H1 (cell line): ENCODE measurements at regions not wholly inside any gene's neighbourhood (a gene's known extent, or its start where the extent isn't known, plus 50 kb on each side); places are given as distances from the start of the nearest gene placed in this dataset.
"Not testable (repeated sequence)": the region's sequence is repeated elsewhere in the genome, so short reads cannot be mapped to it uniquely, and the experiment has no call there.

Experiments
- CTCF ChIA-PET: fragments of 300-600 bp; sonication (Branson Sonifier 250); formaldehyde crosslinking; loops from one replicate; lab custom pipeline; 2021; ENCODE audit not compliant: partially characterized antibody; lab: Charles Lee
- POLR2A ChIA-PET: fragments of 300-600 bp; sonication (Branson Sonifier 250); formaldehyde crosslinking; loops from one replicate; lab custom pipeline; 2021; ENCODE audit warnings: inconsistent platforms; ENCODE audit not compliant: partially characterized antibody; lab: Charles Lee
- DNase-seq, 2 experiments: peaks; one replicate each; pipeline versions ENCODE4 v3.0.0 to v3.0.0-alpha.2; 2010 to 2022; ENCODE audit warnings: low spot score in 2 of 2, low read depth in 1 of 2, mixed read lengths in 1 of 2
- FAIRE-seq: peaks from 2 replicates; lab custom pipeline; 2011; peaks lifted over from hg19 to GRCh38; lab: Jason Lieb, UNC
- H2AFZ ChIP-seq: 2 replicates; pipeline ENCODE4 v1.8.1; 2012; ENCODE audit warnings: low read length, inconsistent platforms
- H2AK5ac ChIP-seq: 2 replicates; pipeline ENCODE4 v1.6.1; 2013; ENCODE audit warnings: low read depth, low read length
- H2BK120ac ChIP-seq: replicated peaks from 2 replicates; pipeline ENCODE3; 2013; ENCODE audit warnings: low read depth, low read length, inconsistent platforms
- H2BK12ac ChIP-seq: 2 replicates; pipeline ENCODE4 v1.6.1; 2013; ENCODE audit warnings: low read depth, low read length
- H2BK15ac ChIP-seq: 2 replicates; pipeline ENCODE4 v1.6.1; 2013; ENCODE audit warnings: low read length
- H2BK20ac ChIP-seq: 2 replicates; pipeline ENCODE4 v1.6.1; 2013; ENCODE audit warnings: low read length
- H2BK5ac ChIP-seq: 2 replicates; pipeline ENCODE4 v1.6.1; 2013; ENCODE audit warnings: low read depth, low read length
- H3K14ac ChIP-seq: 2 replicates; pipeline ENCODE4 v1.6.1; 2013; ENCODE audit warnings: inconsistent platforms; ENCODE audit not compliant: insufficient read length
- H3K18ac ChIP-seq: 2 replicates; pipeline ENCODE4 v1.6.1; 2013; ENCODE audit warnings: low read length; ENCODE audit errors: extremely low read depth
- H3K23ac ChIP-seq: 2 replicates; pipeline ENCODE4 v1.6.1; 2013; ENCODE audit warnings: inconsistent platforms; ENCODE audit not compliant: insufficient read length
- H3K23me2 ChIP-seq: 2 replicates; pipeline ENCODE4 v1.6.1; 2013; ENCODE audit warnings: low read depth, low read length
- H3K27ac ChIP-seq: 2 replicates; pipeline ENCODE4 v1.6.1; 2011; ENCODE audit warnings: low read depth, low read length, inconsistent platforms
- H3K27me3 ChIP-seq, 4 experiments: replicated peaks in 1 of 4; 1 replicate in 1 of 4; 2 replicates in 3 of 4; pipeline versions ENCODE4 v1.6.1 to v1.8.1; 2011 to 2013; ENCODE audit warnings: low read length in 3 of 4, mild to moderate bottlenecking in 3 of 4, inconsistent platforms in 2 of 4, mixed read lengths in 2 of 4, moderate library complexity in 1 of 4; ENCODE audit not compliant: control insufficient read depth in 3 of 4, insufficient read depth in 3 of 4; ENCODE audit errors: extremely low read depth in 1 of 4
- H3K36me3 ChIP-seq, 4 experiments: 2 replicates each; pipeline versions ENCODE4 v1.6.1 to v1.8.1; 2011 to 2013; ENCODE audit warnings: mild to moderate bottlenecking in 4 of 4, low read length in 3 of 4, moderate library complexity in 2 of 4, control low read depth in 1 of 4, inconsistent platforms in 1 of 4; ENCODE audit not compliant: insufficient read depth in 4 of 4, control insufficient read depth in 2 of 4
- H3K4ac ChIP-seq: replicated peaks from 2 replicates; pipeline ENCODE3; 2013; ENCODE audit warnings: low read length, low read depth, mixed read lengths, inconsistent platforms; ENCODE audit not compliant: insufficient read length
- H3K4me1 ChIP-seq, 4 experiments: replicated peaks in 1 of 4; 1 replicate in 1 of 4; 2 replicates in 3 of 4; pipeline versions ENCODE4 v1.6.1 to v1.8.1; 2011 to 2013; ENCODE audit warnings: low read length in 3 of 4, inconsistent platforms in 2 of 4, mixed read lengths in 1 of 4; ENCODE audit not compliant: insufficient read depth in 4 of 4, control insufficient read depth in 3 of 4
- H3K4me2 ChIP-seq, 2 experiments: 2 replicates each; pipeline versions ENCODE4 v1.6.1 to v1.8.1; 2011 to 2013; ENCODE audit warnings: low read depth in 2 of 2, low read length in 2 of 2, control low read depth in 1 of 2, inconsistent platforms in 1 of 2, mild to moderate bottlenecking in 1 of 2; ENCODE audit not compliant: insufficient read depth in 1 of 2
- H3K4me3 ChIP-seq, 4 experiments: fragments of 200-600, 300-600 bp in 1 of 4; sonication (generic), shearing (Covaris generic), sonication (Bioruptor Twin) in 1 of 4; 2 replicates each; pipeline versions ENCODE4 v1.5.1 to v1.8.1; 2011 to 2016; ENCODE audit warnings: low read length in 4 of 4, low read depth in 3 of 4, control low read depth in 2 of 4, inconsistent platforms in 2 of 4, mild to moderate bottlenecking in 2 of 4, mixed read lengths in 1 of 4, moderate library complexity in 1 of 4; ENCODE audit not compliant: insufficient read depth in 2 of 4; ENCODE audit errors: extremely low read depth in 1 of 4
- H3K56ac ChIP-seq: replicated peaks from 2 replicates; pipeline ENCODE3; 2013; ENCODE audit warnings: low read depth, mild to moderate bottlenecking, mixed read lengths, low read length, inconsistent platforms; ENCODE audit not compliant: insufficient read length
- H3K79me1 ChIP-seq: 2 replicates; pipeline ENCODE4 v1.6.1; 2013; ENCODE audit warnings: low read depth, low read length, control low read depth
- H3K79me2 ChIP-seq, 2 experiments: 2 replicates each; pipeline versions ENCODE4 v1.6.1 to v1.8.1; 2012 to 2013; ENCODE audit warnings: low read length in 2 of 2, mild to moderate bottlenecking in 2 of 2, inconsistent platforms in 1 of 2; ENCODE audit not compliant: insufficient read depth in 2 of 2, control insufficient read depth in 1 of 2
- H3K9ac ChIP-seq, 4 experiments: replicated peaks in 1 of 4; 1 replicate in 1 of 4; 2 replicates in 3 of 4; pipeline versions ENCODE4 v1.6.1 to v1.8.1; 2011 to 2013; ENCODE audit warnings: low read depth in 3 of 4, low read length in 3 of 4, control low read depth in 2 of 4, mild to moderate bottlenecking in 2 of 4, moderate library complexity in 2 of 4, inconsistent platforms in 1 of 4; ENCODE audit errors: extremely low read depth in 1 of 4
- H3K9me3 ChIP-seq, 2 experiments: 2 replicates each; pipeline versions ENCODE4 v1.6.1 to v1.8.1; 2012 to 2013; ENCODE audit warnings: mild to moderate bottlenecking in 2 of 2, moderate library complexity in 2 of 2, control low read depth in 1 of 2, inconsistent platforms in 1 of 2, low read depth in 1 of 2, low read length in 1 of 2, mixed read lengths in 1 of 2; ENCODE audit not compliant: insufficient read depth in 2 of 2
- H4K20me1 ChIP-seq, 2 experiments: replicated peaks in 1 of 2; 2 replicates each; pipeline versions ENCODE3 to v1.8.1; 2011 to 2013; ENCODE audit warnings: inconsistent platforms in 2 of 2, low read length in 2 of 2, mild to moderate bottlenecking in 1 of 2; ENCODE audit not compliant: insufficient read depth in 2 of 2, control insufficient read depth in 1 of 2
- H4K5ac ChIP-seq: 2 replicates; pipeline ENCODE4 v1.6.1; 2013; ENCODE audit warnings: low read length, low read depth, mixed read lengths, inconsistent platforms; ENCODE audit not compliant: insufficient read length
- H4K8ac ChIP-seq: 2 replicates; pipeline ENCODE4 v1.8.0; 2013; ENCODE audit warnings: mild to moderate bottlenecking, moderate library complexity, low read length, inconsistent platforms; ENCODE audit not compliant: insufficient read depth; ENCODE audit errors: extremely low read depth
- H4K91ac ChIP-seq: replicated peaks from 2 replicates; pipeline ENCODE3; 2013; ENCODE audit warnings: low read length, mixed read lengths, inconsistent platforms; ENCODE audit not compliant: insufficient read length
- WGBS, 2 experiments: shearing (Covaris generic) in 1 of 2; methylation state at CpG; one replicate each; pipeline versions ENCODE4 v1.1.6 to v1.1.7; 2013 to 2015; ENCODE audit warnings: low lambda C conversion rate in 2 of 2, mixed read lengths in 2 of 2, inconsistent platforms in 1 of 2, low coverage in 1 of 2, missing lambda C conversion rate in 1 of 2; ENCODE audit not compliant: insufficient replicate concordance in 2 of 2, insufficient coverage in 1 of 2, insufficient read length in 1 of 2; ENCODE audit errors: extremely low coverage in 1 of 2, missing lambda C conversion rate in 1 of 2; 5-methylcytosine and 5-hydroxymethylcytosine counted together

GRCh38 chr21:5090132-5091079 lies 5431.0 kb upstream of the TPTE start:
- H2BK20ac ChIP-seq, H3K23me2 ChIP-seq, H3K4me1 ChIP-seq, H3K79me1 ChIP-seq, H2AK5ac ChIP-seq, H2BK5ac ChIP-seq, H3K18ac ChIP-seq, H3K9ac ChIP-seq, H3K36me3 ChIP-seq, H3K9me3 ChIP-seq, H3K56ac ChIP-seq, H2BK15ac ChIP-seq, H4K8ac ChIP-seq, DNase-seq, POLR2A ChIA-PET, H2BK12ac ChIP-seq, H4K91ac ChIP-seq, FAIRE-seq, H3K27ac ChIP-seq, H2BK120ac ChIP-seq, H3K79me2 ChIP-seq, H3K27me3 ChIP-seq, H3K4ac ChIP-seq, H3K4me3 ChIP-seq, H4K5ac ChIP-seq, H3K23ac ChIP-seq, H3K4me2 ChIP-seq, H2AFZ ChIP-seq, H3K14ac ChIP-seq, CTCF ChIA-PET, H4K20me1 ChIP-seq: not testable (repeated sequence)
- WGBS, 2 experiments, result 92% methylated on average over 10 of the region's 34 CpGs; no CpG with 5 or more reads in 1 of the 2 experiments

- DNase-seq, H2BK5ac ChIP-seq, H2BK15ac ChIP-seq, H3K9ac ChIP-seq, H2AFZ ChIP-seq, H3K4me1 ChIP-seq, H3K79me1 ChIP-seq, H3K4me3 ChIP-seq, H2BK12ac ChIP-seq, H3K79me2 ChIP-seq, FAIRE-seq, H3K27me3 ChIP-seq, H3K56ac ChIP-seq, H3K4me2 ChIP-seq, H2BK120ac ChIP-seq, CTCF ChIA-PET, H3K4ac ChIP-seq, H4K8ac ChIP-seq, H4K91ac ChIP-seq, POLR2A ChIA-PET, H4K5ac ChIP-seq, H3K18ac ChIP-seq, H3K14ac ChIP-seq, H3K23me2 ChIP-seq, H4K20me1 ChIP-seq, H3K23ac ChIP-seq, H2BK20ac ChIP-seq, H3K27ac ChIP-seq, H3K36me3 ChIP-seq, H2AK5ac ChIP-seq, H3K9me3 ChIP-seq: not testable (repeated sequence)
- no CpG with 5 or more reads among the region's 11 CpGs for WGBS, 2 experiments
These were observed 5430.1 kb upstream of the TPTE start for GRCh38 chr21:5091274-5091673.
